ENCODE measurements at regions not wholly inside any gene's neighbourhood (a gene's known extent, or its start where the extent isn't known, plus 50 kb on each side); places are given as distances from the start of the nearest gene placed in this dataset.

GRCh38 chr9:107158321-107158720, 124.8 kb upstream of the RAD23B start:
- TF ChIP-seq CTCF (IDR thresholded peaks at IDR 0.05) (no peak), EP300 (IDR thresholded peaks at IDR 0.05) (no peak), POLR2A (IDR thresholded peaks at IDR 0.05) (no peak)
